ENCODE measurements at regions not wholly inside any gene's neighbourhood (a gene's known extent, or its start where the extent isn't known, plus 50 kb on each side); places are given as distances from the start of the nearest gene placed in this dataset.

- Histone ChIP-seq H4K20me1 (replicated peaks; ENCODE audit: control insufficient read depth, insufficient read depth, low read length) (no peaks in the 10 kb centered on the region), H3K27ac (ENCODE audit: extremely low read depth, low read depth, low read length) (no peak overlapping the region), H3K4me3 (no peak overlapping the region), H3K4me2 (ENCODE audit: insufficient read depth, low read length) (no peak overlapping the region), H3K9ac (ENCODE audit: insufficient read depth in 1 of 2, low read depth in 2 of 2, low read length in 2 of 2) (no peak overlapping the region), H2AFZ (ENCODE audit: low read depth, low read length) (no peak overlapping the region), H3K36me3 (ENCODE audit: control insufficient read depth, insufficient read depth, low read length) (no peaks in the 10 kb centered on the region), H3K4me1 (replicated peaks in 1 of 2; ENCODE audit: control insufficient read depth in 2 of 2, insufficient read depth in 2 of 2, low read length in 2 of 2) (no peaks in the 10 kb centered on the region), H3K9me3 (replicated peaks; ENCODE audit: control insufficient read depth, insufficient read depth, low read depth, low read length) (no peaks in the 10 kb centered on the region), H3K27me3 (ENCODE audit: control insufficient read depth in 2 of 2, insufficient read depth in 2 of 2, low read length in 2 of 2) (no peaks in the 10 kb centered on the region), H3K9me1 (ENCODE audit: control insufficient read depth, insufficient read depth, low read length) (no peaks in the 10 kb centered on the region), H3K79me2 (ENCODE audit: control insufficient read depth, insufficient read depth, low read length) (no peaks in the 10 kb centered on the region)
- DNase-seq (ENCODE audit: extremely low read depth in 1 of 4, low spot score in 3 of 4) (no peak), ATAC-seq (no peak), FAIRE-seq (no peak)
- no peak for TF ChIP-seq CAMTA2 (CRISPR knock-in tag; conservative IDR thresholded peaks at IDR 0.05)
- no peak for TF ChIP-seq KDM5B (IDR thresholded peaks at IDR 0.05; ENCODE audit: insufficient replicate concordance, low read depth, low read length)
- TF ChIP-seq POLR2G (IDR thresholded peaks at IDR 0.05; ENCODE audit: low read depth, low read length) = no peak
- no peak for TF ChIP-seq CC2D1A (IDR thresholded peaks at IDR 0.05)
- TF ChIP-seq CBX2 (IDR thresholded peaks at IDR 0.05; ENCODE audit: insufficient read depth, low read length, poor library complexity, severe bottlenecking) = no peak
- no peak for TF ChIP-seq ETS2 (tag; IDR thresholded peaks at IDR 0.05; ENCODE audit: borderline replicate concordance, poor library complexity, severe bottlenecking)
- TF ChIP-seq ZNF408 (CRISPR knock-in tag; IDR thresholded peaks at IDR 0.05; ENCODE audit: low read depth) = no peak
- TF ChIP-seq ZNF354B (CRISPR knock-in tag; IDR thresholded peaks at IDR 0.05) = no peak
- TF ChIP-seq C11orf30 (IDR thresholded peaks at IDR 0.05; ENCODE audit: low read depth) = no peak
- no peak for TF ChIP-seq MAFK (IDR thresholded peaks at IDR 0.05; ENCODE audit: low read length)
- TF ChIP-seq, protein P1, sequence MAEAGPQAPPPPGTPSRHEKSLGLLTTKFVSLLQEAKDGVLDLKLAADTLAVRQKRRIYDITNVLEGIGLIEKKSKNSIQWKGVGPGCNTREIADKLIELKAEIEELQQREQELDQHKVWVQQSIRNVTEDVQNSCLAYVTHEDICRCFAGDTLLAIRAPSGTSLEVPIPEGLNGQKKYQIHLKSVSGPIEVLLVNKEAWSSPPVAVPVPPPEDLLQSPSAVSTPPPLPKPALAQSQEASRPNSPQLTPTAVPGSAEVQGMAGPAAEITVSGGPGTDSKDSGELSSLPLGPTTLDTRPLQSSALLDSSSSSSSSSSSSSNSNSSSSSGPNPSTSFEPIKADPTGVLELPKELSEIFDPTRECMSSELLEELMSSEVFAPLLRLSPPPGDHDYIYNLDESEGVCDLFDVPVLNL (CRISPR knock-in tag; IDR thresholded peaks at IDR 0.05; ENCODE audit: low read depth) = no peak
- no peak for TF ChIP-seq RBM34 (IDR thresholded peaks at IDR 0.05; ENCODE audit: borderline replicate concordance, insufficient read depth, low read length)
- no peak for TF ChIP-seq SMARCC2 (IDR thresholded peaks at IDR 0.05; ENCODE audit: low read depth)
- TF ChIP-seq USF1 (CRISPR knock-in tag; IDR thresholded peaks at IDR 0.05) = no peak
- no peak for TF ChIP-seq UBTF (IDR thresholded peaks at IDR 0.05; ENCODE audit: borderline replicate concordance in 1 of 2, low read depth in 2 of 2, low read length in 2 of 2)
- TF ChIP-seq KLF1 (tag; IDR thresholded peaks at IDR 0.05) = no peak
- in situ Hi-C loops (cut with MboI) (loop anchor here (25.0 kb wide), 1 partner anchor 973 kb away; no protein-coding TSS in a partner anchor), intact Hi-C loops (cut with micrococcal nuclease) (no loop called here)
- WGBS (ENCODE audit: insufficient coverage, low coverage, missing lambda C conversion rate) = 8% methylated on average over 1 of the region's 1 CpG
- CTCF ChIA-PET (ENCODE audit: low intra/inter-chr PET ratio) = no interaction called here
- POLR2A ChIA-PET = no interaction called here
- BruUV-seq (replicated peaks) = no TSS peak
These were observed 242.5 kb downstream of the SEC23A start for GRCh38 chr14:38860530-38860929.
